H1 (cell line): ENCODE measurements at regions not wholly inside any gene's neighbourhood (a gene's known extent, or its start where the extent isn't known, plus 50 kb on each side); places are given as distances from the start of the nearest gene placed in this dataset.

Source experiments
- CTCF ChIA-PET: fragments of 300-600 bp; sonication (Branson Sonifier 250); formaldehyde crosslinking; loops from one replicate; lab custom pipeline; 2021; ENCODE audit not compliant: partially characterized antibody; lab: Charles Lee
- POLR2A ChIA-PET: fragments of 300-600 bp; sonication (Branson Sonifier 250); formaldehyde crosslinking; loops from one replicate; lab custom pipeline; 2021; ENCODE audit warnings: inconsistent platforms; ENCODE audit not compliant: partially characterized antibody; lab: Charles Lee
- DNase-seq, 2 experiments: peaks; one replicate each; pipeline versions ENCODE4 v3.0.0 to v3.0.0-alpha.2; 2010 to 2022; ENCODE audit warnings: low spot score in 2 of 2, low read depth in 1 of 2, mixed read lengths in 1 of 2
- FAIRE-seq: peaks from 2 replicates; lab custom pipeline; 2011; peaks lifted over from hg19 to GRCh38; lab: Jason Lieb, UNC
- H2AFZ ChIP-seq: 2 replicates; pipeline ENCODE4 v1.8.1; 2012; ENCODE audit warnings: low read length, inconsistent platforms
- H2AK5ac ChIP-seq: 2 replicates; pipeline ENCODE4 v1.6.1; 2013; ENCODE audit warnings: low read depth, low read length
- H2BK120ac ChIP-seq: replicated peaks from 2 replicates; pipeline ENCODE3; 2013; ENCODE audit warnings: low read depth, low read length, inconsistent platforms
- H2BK12ac ChIP-seq: 2 replicates; pipeline ENCODE4 v1.6.1; 2013; ENCODE audit warnings: low read depth, low read length
- H2BK15ac ChIP-seq: 2 replicates; pipeline ENCODE4 v1.6.1; 2013; ENCODE audit warnings: low read length
- H2BK20ac ChIP-seq: 2 replicates; pipeline ENCODE4 v1.6.1; 2013; ENCODE audit warnings: low read length
- H2BK5ac ChIP-seq: 2 replicates; pipeline ENCODE4 v1.6.1; 2013; ENCODE audit warnings: low read depth, low read length
- H3K14ac ChIP-seq: 2 replicates; pipeline ENCODE4 v1.6.1; 2013; ENCODE audit warnings: inconsistent platforms; ENCODE audit not compliant: insufficient read length
- H3K18ac ChIP-seq: 2 replicates; pipeline ENCODE4 v1.6.1; 2013; ENCODE audit warnings: low read length; ENCODE audit errors: extremely low read depth
- H3K23ac ChIP-seq: 2 replicates; pipeline ENCODE4 v1.6.1; 2013; ENCODE audit warnings: inconsistent platforms; ENCODE audit not compliant: insufficient read length
- H3K23me2 ChIP-seq: 2 replicates; pipeline ENCODE4 v1.6.1; 2013; ENCODE audit warnings: low read depth, low read length
- H3K27ac ChIP-seq: 2 replicates; pipeline ENCODE4 v1.6.1; 2011; ENCODE audit warnings: low read depth, low read length, inconsistent platforms
- H3K27me3 ChIP-seq, 4 experiments: replicated peaks in 1 of 4; 1 replicate in 1 of 4; 2 replicates in 3 of 4; pipeline versions ENCODE4 v1.6.1 to v1.8.1; 2011 to 2013; ENCODE audit warnings: low read length in 3 of 4, mild to moderate bottlenecking in 3 of 4, inconsistent platforms in 2 of 4, mixed read lengths in 2 of 4, moderate library complexity in 1 of 4; ENCODE audit not compliant: control insufficient read depth in 3 of 4, insufficient read depth in 3 of 4; ENCODE audit errors: extremely low read depth in 1 of 4
- H3K36me3 ChIP-seq, 4 experiments: 2 replicates each; pipeline versions ENCODE4 v1.6.1 to v1.8.1; 2011 to 2013; ENCODE audit warnings: mild to moderate bottlenecking in 4 of 4, low read length in 3 of 4, moderate library complexity in 2 of 4, control low read depth in 1 of 4, inconsistent platforms in 1 of 4; ENCODE audit not compliant: insufficient read depth in 4 of 4, control insufficient read depth in 2 of 4
- H3K4ac ChIP-seq: replicated peaks from 2 replicates; pipeline ENCODE3; 2013; ENCODE audit warnings: low read length, low read depth, mixed read lengths, inconsistent platforms; ENCODE audit not compliant: insufficient read length
- H3K4me1 ChIP-seq, 4 experiments: replicated peaks in 1 of 4; 1 replicate in 1 of 4; 2 replicates in 3 of 4; pipeline versions ENCODE4 v1.6.1 to v1.8.1; 2011 to 2013; ENCODE audit warnings: low read length in 3 of 4, inconsistent platforms in 2 of 4, mixed read lengths in 1 of 4; ENCODE audit not compliant: insufficient read depth in 4 of 4, control insufficient read depth in 3 of 4
- H3K4me2 ChIP-seq, 2 experiments: 2 replicates each; pipeline versions ENCODE4 v1.6.1 to v1.8.1; 2011 to 2013; ENCODE audit warnings: low read depth in 2 of 2, low read length in 2 of 2, control low read depth in 1 of 2, inconsistent platforms in 1 of 2, mild to moderate bottlenecking in 1 of 2; ENCODE audit not compliant: insufficient read depth in 1 of 2
- H3K4me3 ChIP-seq, 4 experiments: fragments of 200-600, 300-600 bp in 1 of 4; sonication (generic), shearing (Covaris generic), sonication (Bioruptor Twin) in 1 of 4; 2 replicates each; pipeline versions ENCODE4 v1.5.1 to v1.8.1; 2011 to 2016; ENCODE audit warnings: low read length in 4 of 4, low read depth in 3 of 4, control low read depth in 2 of 4, inconsistent platforms in 2 of 4, mild to moderate bottlenecking in 2 of 4, mixed read lengths in 1 of 4, moderate library complexity in 1 of 4; ENCODE audit not compliant: insufficient read depth in 2 of 4; ENCODE audit errors: extremely low read depth in 1 of 4
- H3K56ac ChIP-seq: replicated peaks from 2 replicates; pipeline ENCODE3; 2013; ENCODE audit warnings: low read depth, mild to moderate bottlenecking, mixed read lengths, low read length, inconsistent platforms; ENCODE audit not compliant: insufficient read length
- H3K79me1 ChIP-seq: 2 replicates; pipeline ENCODE4 v1.6.1; 2013; ENCODE audit warnings: low read depth, low read length, control low read depth
- H3K79me2 ChIP-seq, 2 experiments: 2 replicates each; pipeline versions ENCODE4 v1.6.1 to v1.8.1; 2012 to 2013; ENCODE audit warnings: low read length in 2 of 2, mild to moderate bottlenecking in 2 of 2, inconsistent platforms in 1 of 2; ENCODE audit not compliant: insufficient read depth in 2 of 2, control insufficient read depth in 1 of 2
- H3K9ac ChIP-seq, 4 experiments: replicated peaks in 1 of 4; 1 replicate in 1 of 4; 2 replicates in 3 of 4; pipeline versions ENCODE4 v1.6.1 to v1.8.1; 2011 to 2013; ENCODE audit warnings: low read depth in 3 of 4, low read length in 3 of 4, control low read depth in 2 of 4, mild to moderate bottlenecking in 2 of 4, moderate library complexity in 2 of 4, inconsistent platforms in 1 of 4; ENCODE audit errors: extremely low read depth in 1 of 4
- H3K9me3 ChIP-seq, 2 experiments: 2 replicates each; pipeline versions ENCODE4 v1.6.1 to v1.8.1; 2012 to 2013; ENCODE audit warnings: mild to moderate bottlenecking in 2 of 2, moderate library complexity in 2 of 2, control low read depth in 1 of 2, inconsistent platforms in 1 of 2, low read depth in 1 of 2, low read length in 1 of 2, mixed read lengths in 1 of 2; ENCODE audit not compliant: insufficient read depth in 2 of 2
- H4K20me1 ChIP-seq, 2 experiments: replicated peaks in 1 of 2; 2 replicates each; pipeline versions ENCODE3 to v1.8.1; 2011 to 2013; ENCODE audit warnings: inconsistent platforms in 2 of 2, low read length in 2 of 2, mild to moderate bottlenecking in 1 of 2; ENCODE audit not compliant: insufficient read depth in 2 of 2, control insufficient read depth in 1 of 2
- H4K5ac ChIP-seq: 2 replicates; pipeline ENCODE4 v1.6.1; 2013; ENCODE audit warnings: low read length, low read depth, mixed read lengths, inconsistent platforms; ENCODE audit not compliant: insufficient read length
- H4K8ac ChIP-seq: 2 replicates; pipeline ENCODE4 v1.8.0; 2013; ENCODE audit warnings: mild to moderate bottlenecking, moderate library complexity, low read length, inconsistent platforms; ENCODE audit not compliant: insufficient read depth; ENCODE audit errors: extremely low read depth
- H4K91ac ChIP-seq: replicated peaks from 2 replicates; pipeline ENCODE3; 2013; ENCODE audit warnings: low read length, mixed read lengths, inconsistent platforms; ENCODE audit not compliant: insufficient read length
- BACH1 ChIP-seq: IDR thresholded peaks from 2 replicates; pipeline ENCODE4 v1.6.1; 2012; ENCODE audit warnings: low read length, improper control_type of control experiment
- CBX8 ChIP-seq: fragments of 300-800, 300-1000 bp; sonication (generic); IDR thresholded peaks from 2 replicates; pipeline ENCODE4 v1.7.1; 2016; ENCODE audit warnings: low read depth, low read length, borderline replicate concordance
- CTBP2 ChIP-seq: IDR thresholded peaks from 2 replicates; pipeline ENCODE4 v1.7.0; 2011; ENCODE audit warnings: borderline replicate concordance, mild to moderate bottlenecking, moderate library complexity, mixed read lengths, low read length; ENCODE audit not compliant: insufficient read depth, insufficient read length
- GABPA ChIP-seq: IDR thresholded peaks from 2 replicates; pipeline ENCODE4 v1.6.1; 2011; ENCODE audit warnings: mild to moderate bottlenecking, low read length, moderate library complexity, borderline replicate concordance; ENCODE audit not compliant: insufficient read depth
- GTF2F1 ChIP-seq: IDR thresholded peaks from 2 replicates; pipeline ENCODE4 v1.6.1; 2012; ENCODE audit warnings: low read depth, low read length, improper control_type of control experiment, borderline replicate concordance
- JUND ChIP-seq: IDR thresholded peaks from 2 replicates; pipeline ENCODE4 v1.6.1; 2011; ENCODE audit warnings: mild to moderate bottlenecking, improper control_type of control experiment, low read length
- NRF1 ChIP-seq: IDR thresholded peaks from 2 replicates; pipeline ENCODE4 v1.6.1; 2011; ENCODE audit warnings: mild to moderate bottlenecking, low read depth, low read length, improper control_type of control experiment
- RBBP5 ChIP-seq: IDR thresholded peaks from 2 replicates; pipeline ENCODE4 v1.7.1; 2012; ENCODE audit warnings: low read depth, mild to moderate bottlenecking, inconsistent platforms, low read length, moderate library complexity, borderline replicate concordance
- SAP30 ChIP-seq: fragments of 300-600 bp; sonication (generic); IDR thresholded peaks from 2 replicates; pipeline ENCODE4 v1.7.1; 2012; ENCODE audit warnings: low read length, moderate library complexity, mild to moderate bottlenecking, inconsistent platforms; ENCODE audit not compliant: insufficient read depth, insufficient replicate concordance
- SP1 ChIP-seq: IDR thresholded peaks from 2 replicates; pipeline ENCODE4 v1.6.1; 2011; ENCODE audit warnings: low read depth, low read length
- TF ChIP-seq, protein P1 (sequence below): IDR thresholded peaks from 2 replicates; pipeline ENCODE4 v1.6.1; 2011; ENCODE audit warnings: low read length, improper control_type of control experiment
- TF ChIP-seq, protein P2 (sequence below), 3 experiments: IDR thresholded peaks; 1 replicate in 2 of 3; 2 replicates in 1 of 3; pipeline versions ENCODE4 v1.5.1 to v1.6.1; 2011; ENCODE audit warnings: low read length in 3 of 3, mild to moderate bottlenecking in 3 of 3, inconsistent platforms in 2 of 3, low read depth in 1 of 3, moderate library complexity in 1 of 3; ENCODE audit not compliant: insufficient read depth in 1 of 3; ENCODE audit errors: control extremely low read depth in 1 of 3

GRCh38 chr10:62723375-62723774, 81.1 kb upstream of the ADO start:
- H3K27ac ChIP-seq = no peak overlapping the region
- no peak overlapping the region for H4K8ac ChIP-seq
- no peak overlapping the region for H3K4me2 ChIP-seq
- H3K4me1 ChIP-seq = no peaks in the 10 kb centered on the region
- H3K18ac ChIP-seq = no peak overlapping the region
- no peak overlapping the region for H2BK12ac ChIP-seq
- H2BK120ac ChIP-seq = no peak overlapping the region
- H3K79me2 ChIP-seq = no peaks in the 10 kb centered on the region
- no peak overlapping the region for H3K14ac ChIP-seq
- no peaks in the 10 kb centered on the region for H3K36me3 ChIP-seq
- CTCF ChIA-PET = no interaction called here
- no peak overlapping the region for H3K4me3 ChIP-seq
- no peak overlapping the region for H3K9ac ChIP-seq
- peaks cover 5% of the 10 kb centered on the region; the same call in 1 of the 2 replicates for H3K23me2 ChIP-seq
- H4K20me1 ChIP-seq = no peaks in the 10 kb centered on the region
- no peak overlapping the region for H2BK15ac ChIP-seq
- H2AFZ ChIP-seq = no peak overlapping the region
- no peaks in the 10 kb centered on the region for H3K27me3 ChIP-seq
- no peaks in the 10 kb centered on the region for H3K9me3 ChIP-seq
- no peak for DNase-seq
- H4K91ac ChIP-seq = no peak overlapping the region
- no peak overlapping the region for H3K4ac ChIP-seq
- H3K23ac ChIP-seq = no peak overlapping the region
- no peak overlapping the region for H3K56ac ChIP-seq
- no peak for FAIRE-seq
- no peak overlapping the region for H2BK5ac ChIP-seq
- H2BK20ac ChIP-seq = no peak overlapping the region
- no peak overlapping the region for H2AK5ac ChIP-seq
- H3K79me1 ChIP-seq = no peaks in the 10 kb centered on the region
- no peak overlapping the region for H4K5ac ChIP-seq
- POLR2A ChIA-PET = no interaction called here
- TF ChIP-seq GABPA (no peak), SAP30 (no peak), JUND (no peak), BACH1 (no peak), GTF2F1 (no peak), NRF1 (no peak), CTBP2 (no peak), SP1 (no peak), RBBP5 (no peak), CBX8 (no peak)
- TF ChIP-seq, protein P1, sequence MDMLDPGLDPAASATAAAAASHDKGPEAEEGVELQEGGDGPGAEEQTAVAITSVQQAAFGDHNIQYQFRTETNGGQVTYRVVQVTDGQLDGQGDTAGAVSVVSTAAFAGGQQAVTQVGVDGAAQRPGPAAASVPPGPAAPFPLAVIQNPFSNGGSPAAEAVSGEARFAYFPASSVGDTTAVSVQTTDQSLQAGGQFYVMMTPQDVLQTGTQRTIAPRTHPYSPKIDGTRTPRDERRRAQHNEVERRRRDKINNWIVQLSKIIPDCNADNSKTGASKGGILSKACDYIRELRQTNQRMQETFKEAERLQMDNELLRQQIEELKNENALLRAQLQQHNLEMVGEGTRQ = no peak
- TF ChIP-seq, protein P2, sequence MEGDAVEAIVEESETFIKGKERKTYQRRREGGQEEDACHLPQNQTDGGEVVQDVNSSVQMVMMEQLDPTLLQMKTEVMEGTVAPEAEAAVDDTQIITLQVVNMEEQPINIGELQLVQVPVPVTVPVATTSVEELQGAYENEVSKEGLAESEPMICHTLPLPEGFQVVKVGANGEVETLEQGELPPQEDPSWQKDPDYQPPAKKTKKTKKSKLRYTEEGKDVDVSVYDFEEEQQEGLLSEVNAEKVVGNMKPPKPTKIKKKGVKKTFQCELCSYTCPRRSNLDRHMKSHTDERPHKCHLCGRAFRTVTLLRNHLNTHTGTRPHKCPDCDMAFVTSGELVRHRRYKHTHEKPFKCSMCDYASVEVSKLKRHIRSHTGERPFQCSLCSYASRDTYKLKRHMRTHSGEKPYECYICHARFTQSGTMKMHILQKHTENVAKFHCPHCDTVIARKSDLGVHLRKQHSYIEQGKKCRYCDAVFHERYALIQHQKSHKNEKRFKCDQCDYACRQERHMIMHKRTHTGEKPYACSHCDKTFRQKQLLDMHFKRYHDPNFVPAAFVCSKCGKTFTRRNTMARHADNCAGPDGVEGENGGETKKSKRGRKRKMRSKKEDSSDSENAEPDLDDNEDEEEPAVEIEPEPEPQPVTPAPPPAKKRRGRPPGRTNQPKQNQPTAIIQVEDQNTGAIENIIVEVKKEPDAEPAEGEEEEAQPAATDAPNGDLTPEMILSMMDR (IDR thresholded peaks at IDR 0.05; ENCODE audit: control extremely low read depth in 1 of 3, insufficient read depth in 1 of 3, low read depth in 1 of 3, low read length in 3 of 3) = no peak
